ENCODE measurements at regions not wholly inside any gene's neighbourhood (a gene's known extent, or its start where the extent isn't known, plus 50 kb on each side); places are given as distances from the start of the nearest gene placed in this dataset.
"Not testable (repeated sequence)": the region's sequence is repeated elsewhere in the genome, so short reads cannot be mapped to it uniquely, and the experiment has no call there.

GRCh38 chr2:13813236-13813635 lies 819.3 kb upstream of the LRATD1 start:
- Histone ChIP-seq H3K36me3 (ENCODE audit: control insufficient read depth in 5 of 5, insufficient read depth in 5 of 5, low read length in 5 of 5) (no peaks in the 10 kb centered on the region), H3K9ac (ENCODE audit: low read length in 5 of 5) (no peak overlapping the region), H3K27me3 (ENCODE audit: control insufficient read depth in 5 of 5, insufficient read depth in 4 of 5, low read length in 5 of 5) (no peaks in the 10 kb centered on the region), H3K4me3 (ENCODE audit: low read depth in 1 of 5, low read length in 5 of 5) (no peak overlapping the region), H3K9me3 (ENCODE audit: control insufficient read depth in 5 of 5, low read length in 5 of 5) (no peaks in the 10 kb centered on the region), H3K4me1 (ENCODE audit: control insufficient read depth in 5 of 5, insufficient read depth in 5 of 5, low read length in 5 of 5) (no peaks in the 10 kb centered on the region), H3K27ac (ENCODE audit: low read depth, low read length) (no peak overlapping the region)

GRCh38 chr2:13818002-13818401 lies 814.5 kb upstream of the LRATD1 start:
- H3K36me3 ChIP-seq (ENCODE audit: control insufficient read depth in 5 of 5, insufficient read depth in 5 of 5, low read length in 5 of 5), result no peaks in the 10 kb centered on the region
- H3K27me3 ChIP-seq (ENCODE audit: control insufficient read depth in 5 of 5, insufficient read depth in 4 of 5, low read length in 5 of 5), result no peaks in the 10 kb centered on the region

GRCh38 chr2:13819896-13820295 lies 812.6 kb upstream of the LRATD1 start:
- H3K9me3 ChIP-seq (ENCODE audit: control insufficient read depth in 5 of 5, low read length in 5 of 5), result no peaks in the 10 kb centered on the region
- no peaks in the 10 kb centered on the region for H3K4me1 ChIP-seq (ENCODE audit: control insufficient read depth in 5 of 5, insufficient read depth in 5 of 5, low read length in 5 of 5)
- H3K27me3 ChIP-seq (ENCODE audit: control insufficient read depth in 5 of 5, insufficient read depth in 4 of 5, low read length in 5 of 5), result no peaks in the 10 kb centered on the region
- no peaks in the 10 kb centered on the region for H3K36me3 ChIP-seq (ENCODE audit: control insufficient read depth in 5 of 5, insufficient read depth in 5 of 5, low read length in 5 of 5)
- H3K27ac ChIP-seq (ENCODE audit: low read depth, low read length), result no peak overlapping the region
- H3K4me3 ChIP-seq (ENCODE audit: low read depth in 1 of 5, low read length in 5 of 5), result no peak overlapping the region
- H3K9ac ChIP-seq (ENCODE audit: low read length in 5 of 5), result no peak overlapping the region

More at GRCh38 chr2:13818002-13818401, 814.5 kb upstream of the LRATD1 start:
- no peak overlapping the region for H3K9ac ChIP-seq (ENCODE audit: low read length in 5 of 5)
- no peak overlapping the region for H3K4me3 ChIP-seq (ENCODE audit: low read depth in 1 of 5, low read length in 5 of 5)
- H3K9me3 ChIP-seq (ENCODE audit: control insufficient read depth in 5 of 5, low read length in 5 of 5), result no peaks in the 10 kb centered on the region
- no peak overlapping the region for H3K27ac ChIP-seq (ENCODE audit: low read depth, low read length)
- H3K4me1 ChIP-seq (ENCODE audit: control insufficient read depth in 5 of 5, insufficient read depth in 5 of 5, low read length in 5 of 5), result no peaks in the 10 kb centered on the region

- Histone ChIP-seq H3K27me3 (ENCODE audit: control insufficient read depth in 5 of 5, insufficient read depth in 4 of 5, low read length in 5 of 5) (no peaks in the 10 kb centered on the region), H3K4me3 (ENCODE audit: low read depth in 1 of 5, low read length in 5 of 5) (no peak overlapping the region), H3K9ac (ENCODE audit: low read length in 5 of 5) (no peak overlapping the region), H3K9me3 (ENCODE audit: control insufficient read depth in 5 of 5, low read length in 5 of 5) (no peaks in the 10 kb centered on the region), H3K4me1 (ENCODE audit: control insufficient read depth in 5 of 5, insufficient read depth in 5 of 5, low read length in 5 of 5) (no peaks in the 10 kb centered on the region), H3K36me3 (ENCODE audit: control insufficient read depth in 5 of 5, insufficient read depth in 5 of 5, low read length in 5 of 5) (no peaks in the 10 kb centered on the region), H3K27ac (ENCODE audit: low read depth, low read length) (no peak overlapping the region)
These were observed 811.1 kb upstream of the LRATD1 start for GRCh38 chr2:13821255-13821880.

GRCh38 chr2:13822365-13822764 lies 810.2 kb upstream of the LRATD1 start:
- Histone ChIP-seq H3K9ac (ENCODE audit: low read length in 5 of 5) (no peak overlapping the region), H3K4me1 (ENCODE audit: control insufficient read depth in 5 of 5, insufficient read depth in 5 of 5, low read length in 5 of 5) (no peaks in the 10 kb centered on the region), H3K27ac (ENCODE audit: low read depth, low read length) (no peak overlapping the region), H3K36me3 (ENCODE audit: control insufficient read depth in 5 of 5, insufficient read depth in 5 of 5, low read length in 5 of 5) (no peaks in the 10 kb centered on the region), H3K4me3 (ENCODE audit: low read depth in 1 of 5, low read length in 5 of 5) (no peak overlapping the region), H3K27me3 (ENCODE audit: control insufficient read depth in 5 of 5, insufficient read depth in 4 of 5, low read length in 5 of 5) (no peaks in the 10 kb centered on the region), H3K9me3 (ENCODE audit: control insufficient read depth in 5 of 5, low read length in 5 of 5) (no peaks in the 10 kb centered on the region)

GRCh38 chr2:13826314-13826853 lies 806.1 kb upstream of the LRATD1 start:
- Histone ChIP-seq H3K27me3 (ENCODE audit: control insufficient read depth in 5 of 5, insufficient read depth in 4 of 5, low read length in 5 of 5) (no peaks in the 10 kb centered on the region), H3K4me3 (ENCODE audit: low read depth in 1 of 5, low read length in 5 of 5) (no peak overlapping the region), H3K9ac (ENCODE audit: low read length in 5 of 5) (no peak overlapping the region), H3K4me1 (ENCODE audit: control insufficient read depth in 5 of 5, insufficient read depth in 5 of 5, low read length in 5 of 5) (no peaks in the 10 kb centered on the region), H3K36me3 (ENCODE audit: control insufficient read depth in 5 of 5, insufficient read depth in 5 of 5, low read length in 5 of 5) (no peaks in the 10 kb centered on the region), H3K9me3 (ENCODE audit: control insufficient read depth in 5 of 5, low read length in 5 of 5) (no peaks in the 10 kb centered on the region), H3K27ac (ENCODE audit: low read depth, low read length) (no peak overlapping the region)

GRCh38 chr2:13858626-13859025 lies 773.9 kb upstream of the LRATD1 start:
- Histone ChIP-seq H3K9ac (ENCODE audit: low read length in 5 of 5) (no peak overlapping the region), H3K4me3 (ENCODE audit: low read depth in 1 of 5, low read length in 5 of 5) (no peak overlapping the region), H3K27ac (ENCODE audit: low read depth, low read length) (no peak overlapping the region), H3K4me1 (ENCODE audit: control insufficient read depth in 5 of 5, insufficient read depth in 5 of 5, low read length in 5 of 5) (no peaks in the 10 kb centered on the region), H3K36me3 (ENCODE audit: control insufficient read depth in 5 of 5, insufficient read depth in 5 of 5, low read length in 5 of 5) (no peaks in the 10 kb centered on the region), H3K9me3 (ENCODE audit: control insufficient read depth in 5 of 5, low read length in 5 of 5) (no peaks in the 10 kb centered on the region), H3K27me3 (ENCODE audit: control insufficient read depth in 5 of 5, insufficient read depth in 4 of 5, low read length in 5 of 5) (no peaks in the 10 kb centered on the region)

- H3K4me3 ChIP-seq (ENCODE audit: low read depth in 1 of 5, low read length in 5 of 5); H3K36me3 ChIP-seq (ENCODE audit: control insufficient read depth in 5 of 5, insufficient read depth in 5 of 5, low read length in 5 of 5); H3K4me1 ChIP-seq (ENCODE audit: control insufficient read depth in 5 of 5, insufficient read depth in 5 of 5, low read length in 5 of 5); H3K9ac ChIP-seq (ENCODE audit: low read length in 5 of 5); H3K27me3 ChIP-seq (ENCODE audit: control insufficient read depth in 5 of 5, insufficient read depth in 4 of 5, low read length in 5 of 5); H3K9me3 ChIP-seq (ENCODE audit: control insufficient read depth in 5 of 5, low read length in 5 of 5); H3K27ac ChIP-seq (ENCODE audit: low read depth, low read length): not testable (repeated sequence)
These were observed 764.2 kb upstream of the LRATD1 start for GRCh38 chr2:13868275-13868674.

GRCh38 chr2:13876491-13877037 lies 756.0 kb upstream of the LRATD1 start:
- no peaks in the 10 kb centered on the region for H3K9me3 ChIP-seq (ENCODE audit: control insufficient read depth in 5 of 5, low read length in 5 of 5)
- H3K4me3 ChIP-seq (ENCODE audit: low read depth in 1 of 5, low read length in 5 of 5), result peak overlapping the region in 1 of 5 donors; percentile 38
- no peak overlapping the region for H3K9ac ChIP-seq (ENCODE audit: low read length in 5 of 5)
- H3K4me1 ChIP-seq (ENCODE audit: control insufficient read depth in 5 of 5, insufficient read depth in 5 of 5, low read length in 5 of 5), result no peaks in the 10 kb centered on the region
- no peak overlapping the region for H3K27ac ChIP-seq (ENCODE audit: low read depth, low read length)
- no peaks in the 10 kb centered on the region for H3K27me3 ChIP-seq (ENCODE audit: control insufficient read depth in 5 of 5, insufficient read depth in 4 of 5, low read length in 5 of 5)
- no peaks in the 10 kb centered on the region for H3K36me3 ChIP-seq (ENCODE audit: control insufficient read depth in 5 of 5, insufficient read depth in 5 of 5, low read length in 5 of 5)

- no peak overlapping the region for H3K27ac ChIP-seq (ENCODE audit: low read depth, low read length)
These were observed 754.9 kb upstream of the LRATD1 start for GRCh38 chr2:13877571-13877970.

More at GRCh38 chr2:13877571-13877970, 754.9 kb upstream of the LRATD1 start:
- H3K9me3 ChIP-seq (ENCODE audit: control insufficient read depth in 5 of 5, low read length in 5 of 5), result peaks cover 0 to 2% (median 0%) of the 10 kb centered on the region in 5 donors
- no peak overlapping the region for H3K9ac ChIP-seq (ENCODE audit: low read length in 5 of 5)
- no peaks in the 10 kb centered on the region for H3K27me3 ChIP-seq (ENCODE audit: control insufficient read depth in 5 of 5, insufficient read depth in 4 of 5, low read length in 5 of 5)
- no peaks in the 10 kb centered on the region for H3K36me3 ChIP-seq (ENCODE audit: control insufficient read depth in 5 of 5, insufficient read depth in 5 of 5, low read length in 5 of 5)
- no peak overlapping the region for H3K4me3 ChIP-seq (ENCODE audit: low read depth in 1 of 5, low read length in 5 of 5)
- H3K4me1 ChIP-seq (ENCODE audit: control insufficient read depth in 5 of 5, insufficient read depth in 5 of 5, low read length in 5 of 5), result no peaks in the 10 kb centered on the region
